Epithelial cell of esophagus (primary cell): ENCODE measurements at regions not wholly inside any gene's neighbourhood (a gene's known extent, or its start where the extent isn't known, plus 50 kb on each side); places are given as distances from the start of the nearest gene placed in this dataset.
A peak's percentile ranks its signal among the peaks of the same experiment; 100 is the strongest.

Experiments
- DNase-seq: peaks from one replicate; pipeline ENCODE4 v3.0.0; 2010; ENCODE audit warnings: low read depth
- H3K4me3 ChIP-seq: 2 replicates; pipeline ENCODE4 v1.5.1; 2011; ENCODE audit warnings: mild to moderate bottlenecking, low read length, control low read depth
- CTCF ChIP-seq: IDR thresholded peaks from 2 replicates; pipeline ENCODE4 v1.5.1; 2011; ENCODE audit warnings: low read depth, mild to moderate bottlenecking, low read length, control low read depth, inconsistent platforms; ENCODE audit not compliant: insufficient read depth; ENCODE audit errors: missing control alignments

GRCh38 chr7:136555933-136556332 is 312.5 kb upstream of the CHRM2 start:
- no peak for DNase-seq
- TF ChIP-seq CTCF, result no peak
- H3K4me3 ChIP-seq, result no peak overlapping the region

- no peak for DNase-seq
- no peak overlapping the region for H3K4me3 ChIP-seq
- no peak for TF ChIP-seq CTCF
Observed at GRCh38 chr7:136551618-136552017, 316.8 kb upstream of the CHRM2 start.

DNA sequence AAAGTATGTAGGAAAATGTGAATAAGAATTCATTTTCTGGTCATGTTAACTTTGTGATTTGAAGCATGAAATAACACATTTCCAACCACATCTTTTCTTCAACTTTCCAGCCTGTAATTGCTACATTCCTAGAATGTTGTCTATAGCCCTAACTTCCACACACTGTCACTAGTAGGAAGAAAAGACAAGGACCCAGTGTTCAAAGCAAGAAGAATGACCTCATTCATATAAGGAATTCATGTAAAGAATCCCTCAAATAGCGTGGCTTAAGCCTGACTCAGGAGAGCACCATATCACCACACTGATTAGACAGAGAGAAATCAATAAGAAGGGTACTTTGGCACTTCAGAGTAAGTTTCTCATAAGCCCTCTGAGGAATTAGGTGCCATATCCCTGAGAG is 318.7 kb upstream of the CHRM2 start:
- no peak for TF ChIP-seq CTCF
- no peak for DNase-seq
- no peak overlapping the region for H3K4me3 ChIP-seq

- TF ChIP-seq CTCF, result no peak
- H3K4me3 ChIP-seq, result no peak overlapping the region
- DNase-seq, result no peak
Observed at GRCh38 chr7:136533732-136534131, 334.7 kb upstream of the CHRM2 start.

- no peak overlapping the region for H3K4me3 ChIP-seq
- no peak for TF ChIP-seq CTCF
- DNase-seq, result no peak
Observed at GRCh38 chr7:136530831-136531230, 337.6 kb upstream of the CHRM2 start.

- TF ChIP-seq CTCF, result no peak
- DNase-seq, result peak; percentile 65
- no peak overlapping the region for H3K4me3 ChIP-seq
Observed at GRCh38 chr7:136528329-136528728, 340.1 kb upstream of the CHRM2 start.

DNA sequence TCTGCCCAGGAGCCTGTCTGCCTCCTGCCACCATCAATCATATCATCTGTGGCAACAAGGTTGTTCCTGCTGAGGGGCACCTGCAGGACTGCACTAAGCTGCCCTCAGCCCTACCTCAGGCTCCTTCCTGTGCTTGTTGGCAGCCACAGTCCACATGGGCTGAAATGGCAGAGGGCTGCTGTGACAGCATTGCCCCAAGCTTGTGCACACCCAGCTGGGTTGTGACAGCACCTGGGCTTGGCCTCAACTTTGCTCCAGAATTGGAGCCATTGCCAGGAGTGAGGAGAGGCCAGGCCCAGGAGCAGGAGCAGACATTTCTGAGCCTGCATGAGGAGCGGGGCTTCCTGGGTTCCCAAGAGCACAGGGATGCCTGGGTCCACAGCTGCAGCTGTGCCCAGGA is 340.9 kb upstream of the CHRM2 start:
- DNase-seq, result no peak
- H3K4me3 ChIP-seq, result no peak overlapping the region
- no peak for TF ChIP-seq CTCF
